HG03354 (cell line): ENCODE measurements at regions not wholly inside any gene's neighbourhood (a gene's known extent, or its start where the extent isn't known, plus 50 kb on each side); places are given as distances from the start of the nearest gene placed in this dataset.
"Not testable (repeated sequence)": the region's sequence is repeated elsewhere in the genome, so short reads cannot be mapped to it uniquely, and the experiment has no call there.

Source experiments
- ATAC-seq: cut with Tn5 transposase; IDR thresholded peaks from one replicate; pipeline ENCODE4 v1.9.1; 2021; ENCODE audit warnings: mild to moderate bottlenecking; ENCODE audit not compliant: unreplicated experiment, poor library complexity, severe bottlenecking

- ATAC-seq, result no peak
Observed at GRCh38 chr5:14929293-14930065, 57.9 kb upstream of the ANKH start.

DNA sequence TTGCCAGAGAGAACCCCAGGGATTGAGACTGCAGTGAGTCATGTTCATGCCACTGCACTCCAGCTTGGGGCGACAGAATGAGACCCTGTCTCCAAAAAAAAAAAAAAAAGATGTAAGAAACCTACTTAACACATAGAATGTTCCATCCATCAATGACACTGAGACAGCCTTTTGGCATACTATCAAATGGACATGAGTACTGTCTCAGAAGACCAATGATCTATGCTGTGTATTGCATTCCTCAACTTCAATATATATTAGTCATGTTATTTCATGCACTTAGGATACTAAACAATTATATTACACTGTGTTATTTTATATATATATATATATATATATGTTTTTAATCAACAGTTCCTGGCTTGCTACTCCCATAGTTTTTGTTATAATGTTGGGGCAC is 57.1 kb upstream of the ANKH start:
- ATAC-seq, result no peak

GRCh38 chr5:14925326-14925725 is 53.7 kb upstream of the ANKH start:
- no peak for ATAC-seq

DNA sequence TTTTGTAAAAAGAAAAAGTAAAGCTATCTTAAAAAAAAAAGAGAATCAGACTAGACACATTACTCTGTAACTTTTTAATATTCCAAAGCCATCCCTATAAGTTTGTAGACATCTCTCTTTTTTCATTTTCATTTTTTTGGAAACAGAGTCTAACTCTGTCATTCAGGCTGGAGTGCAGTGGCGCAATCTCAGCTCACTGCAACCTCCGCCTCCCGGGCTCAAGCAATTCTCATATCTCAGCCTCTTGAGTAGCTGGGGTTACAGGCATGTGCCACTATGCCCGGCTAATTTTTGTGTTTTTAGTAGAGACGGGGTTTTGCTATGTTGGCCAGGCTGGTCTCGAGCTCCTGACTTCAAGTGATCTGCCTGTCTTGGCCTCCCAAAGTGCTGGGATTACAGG is 51.4 kb upstream of the ANKH start:
- ATAC-seq, result not testable (repeated sequence)

DNA sequence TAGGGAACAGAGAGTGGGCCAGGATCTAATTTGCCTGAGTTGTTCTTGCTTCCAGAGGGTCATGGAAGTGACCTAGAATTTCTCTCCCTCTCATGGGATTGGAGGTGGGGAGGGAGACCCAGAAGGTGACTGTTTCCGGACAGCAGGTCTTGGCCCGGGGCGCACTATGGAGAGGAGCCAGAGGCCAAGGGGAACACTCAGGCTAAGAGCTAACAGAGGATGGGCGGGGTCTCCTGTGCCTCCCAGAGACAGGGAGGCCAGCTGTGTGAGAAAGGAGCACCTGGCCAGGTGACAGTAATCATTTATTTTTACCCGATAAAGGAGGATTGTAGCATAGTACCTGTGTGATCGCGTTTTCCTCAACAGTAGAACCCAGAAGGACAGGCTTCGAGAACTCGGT is 50.9 kb upstream of the ANKH start:
- ATAC-seq, result no peak
